HG02884 (cell line): ENCODE measurements at regions not wholly inside any gene's neighbourhood (a gene's known extent, or its start where the extent isn't known, plus 50 kb on each side); places are given as distances from the start of the nearest gene placed in this dataset.
A peak's percentile ranks its signal among the peaks of the same experiment; 100 is the strongest.

Source experiments
- ATAC-seq: cut with Tn5 transposase; IDR thresholded peaks from one replicate; pipeline ENCODE4 v1.9.1; 2021; ENCODE audit warnings: mild to moderate bottlenecking, moderate library complexity; ENCODE audit not compliant: unreplicated experiment

DNA sequence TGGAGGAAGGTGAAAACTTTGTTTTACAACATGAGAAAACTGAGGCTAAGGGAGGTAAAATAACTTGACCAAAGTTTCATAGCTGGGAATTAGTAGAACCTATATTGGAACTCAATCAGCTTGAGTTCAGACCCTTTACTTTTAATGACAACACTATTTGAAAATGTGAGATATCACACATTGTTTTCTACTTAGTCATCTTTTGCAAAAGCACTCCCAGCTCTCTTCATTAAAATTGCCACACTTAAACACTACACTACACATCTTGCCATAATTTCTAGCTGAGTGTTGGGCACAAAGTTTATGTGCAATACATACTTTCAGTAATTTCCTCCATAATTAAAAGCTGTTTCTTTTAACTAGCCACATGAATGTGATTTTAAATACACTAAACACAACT is 230.4 kb upstream of the DCBLD2 start:
- no peak for ATAC-seq

DNA sequence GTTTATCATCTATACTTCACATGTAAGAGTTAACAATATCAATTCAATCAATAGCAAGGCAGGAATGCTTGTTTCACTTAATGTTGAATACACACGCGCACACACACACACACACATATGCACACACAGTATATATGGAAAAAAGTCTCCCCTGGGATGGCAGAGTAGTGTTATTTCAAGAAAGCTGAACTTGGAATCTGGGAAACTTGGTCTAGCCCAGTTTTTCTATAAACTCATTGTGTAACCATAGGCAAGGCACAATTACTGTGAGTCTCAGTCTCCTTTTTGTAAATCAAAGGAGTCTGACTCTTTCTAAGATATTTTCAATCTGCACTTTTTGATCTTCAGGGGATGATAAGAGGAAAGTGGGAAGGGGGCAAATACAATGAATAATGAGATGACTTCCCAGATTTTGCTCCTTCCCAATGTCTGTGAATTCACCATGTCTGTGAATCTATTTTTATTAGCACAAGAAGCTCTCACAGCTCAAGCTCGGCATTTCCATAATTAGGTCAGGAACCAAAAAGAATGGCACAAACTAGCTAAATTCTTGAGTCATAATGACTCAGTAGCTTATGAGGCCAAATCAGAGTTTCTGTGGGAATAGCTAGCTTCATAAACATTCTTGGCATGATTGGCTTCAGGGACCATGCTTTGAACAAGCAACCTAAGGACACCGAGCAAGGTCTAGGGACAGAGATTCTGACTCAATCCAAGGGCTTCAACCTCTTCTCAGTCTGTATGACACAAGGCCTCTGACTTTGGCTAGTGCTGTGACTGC is 227.4 kb upstream of the DCBLD2 start:
- no peak for ATAC-seq

DNA sequence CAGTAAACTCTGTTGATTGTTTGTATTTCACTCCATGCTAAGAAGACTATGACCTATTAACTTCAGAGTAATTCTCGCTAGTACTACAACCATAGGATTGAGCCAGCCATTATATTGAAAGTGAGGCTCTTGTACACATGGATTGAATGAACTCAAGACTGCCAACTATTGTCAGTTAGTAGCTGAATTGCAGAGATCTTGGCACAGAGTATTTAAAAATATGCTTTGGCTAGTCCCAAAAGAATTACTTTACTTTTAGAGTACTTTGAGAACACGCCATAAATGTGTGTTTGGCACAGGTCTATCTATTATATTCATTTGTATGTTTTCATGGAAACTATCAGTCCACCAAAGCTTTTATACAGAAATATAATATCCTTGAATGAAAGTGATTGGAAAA is 226.7 kb upstream of the DCBLD2 start:
- no peak for ATAC-seq

DNA sequence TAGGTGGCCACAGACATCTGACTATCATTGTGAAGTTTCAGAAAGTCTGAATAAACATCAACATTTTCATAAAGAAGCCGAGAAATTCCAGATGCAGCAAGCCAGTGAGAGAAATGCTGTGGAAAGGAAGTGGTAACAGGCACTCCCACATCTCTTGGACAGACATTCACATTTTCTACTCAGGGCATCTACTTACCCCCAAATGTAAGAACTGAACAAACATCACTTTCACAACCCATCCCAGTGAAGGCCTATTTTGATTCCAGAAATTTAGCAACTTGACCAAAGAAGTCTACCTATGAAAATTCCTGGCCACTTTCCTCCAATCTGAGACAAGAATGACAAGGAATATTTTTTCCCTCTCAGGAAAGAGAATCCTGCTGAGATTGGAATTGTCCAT is 224.8 kb upstream of the DCBLD2 start:
- no peak for ATAC-seq

DNA sequence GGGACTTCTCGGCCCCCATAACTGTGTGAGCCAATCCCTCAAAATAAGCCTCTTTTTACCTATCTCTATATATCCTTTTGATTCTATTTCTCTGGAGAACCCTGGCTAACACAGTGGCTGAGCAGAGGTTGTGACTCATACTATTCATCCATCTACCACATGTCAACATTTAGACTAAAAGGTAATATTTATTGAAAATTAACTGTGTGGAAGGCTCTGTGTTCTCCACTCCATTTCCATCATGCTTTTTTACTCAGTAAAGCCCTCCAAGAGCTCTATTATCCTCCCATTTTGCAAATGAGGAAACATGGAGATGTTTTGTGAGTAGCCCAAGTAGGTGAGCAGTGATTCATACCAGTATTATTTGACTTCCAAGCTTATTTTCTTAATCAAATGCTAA is 217.9 kb upstream of the DCBLD2 start:
- ATAC-seq, result no peak

DNA sequence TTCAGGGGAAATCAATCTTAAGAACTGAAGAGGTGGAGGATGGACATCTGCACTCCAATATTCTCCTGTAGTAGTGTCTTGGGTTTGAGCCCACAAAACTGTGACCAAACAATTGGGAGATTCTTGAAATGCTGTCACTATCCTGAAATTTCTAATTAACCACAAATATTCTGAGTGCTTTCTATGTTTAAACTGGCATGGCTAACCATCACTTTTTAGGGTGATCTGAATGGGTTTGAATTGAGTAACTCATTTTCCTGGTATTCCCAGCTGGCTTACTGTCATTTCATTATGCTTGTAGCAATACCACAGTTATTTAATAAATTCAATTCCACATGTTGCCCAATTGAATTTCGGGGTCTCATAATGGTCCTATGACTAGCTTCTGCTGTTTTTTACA is 216.9 kb upstream of the DCBLD2 start:
- no peak for ATAC-seq

DNA sequence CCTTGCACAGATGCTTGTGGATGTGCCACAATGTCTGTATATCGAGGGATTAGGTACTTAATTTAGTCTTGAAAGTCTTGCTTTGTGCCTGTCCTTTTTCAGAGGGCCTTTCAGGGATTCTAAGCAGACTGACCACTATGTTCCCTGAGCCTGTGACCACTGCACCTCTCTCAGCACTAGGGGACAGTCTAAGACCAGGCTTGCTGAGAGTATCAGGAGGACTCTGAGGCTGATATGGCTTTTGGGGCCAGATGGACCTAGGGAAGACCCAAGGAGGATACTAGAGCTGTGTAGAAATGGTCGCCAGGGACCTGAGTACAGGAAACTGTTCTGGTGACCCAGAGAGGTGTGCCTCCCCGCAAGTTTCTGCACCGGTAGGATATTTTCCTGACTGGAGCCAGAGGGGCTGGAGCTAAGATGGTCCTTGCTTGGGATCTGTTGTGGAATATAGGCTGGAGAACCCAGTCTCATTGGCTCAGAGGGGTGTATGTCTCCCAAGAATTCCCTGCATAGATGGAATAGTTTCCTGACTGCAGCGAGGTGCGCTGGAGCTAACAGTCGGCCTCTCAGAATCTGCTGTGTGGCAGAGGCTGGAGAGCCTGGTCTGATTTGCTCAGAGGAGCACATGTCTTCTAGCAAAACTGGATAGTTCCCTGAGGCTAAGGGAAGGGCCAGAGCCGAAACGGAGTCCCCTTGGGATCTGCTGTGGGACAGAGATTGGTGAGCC is 213.2 kb upstream of the DCBLD2 start:
- no peak for ATAC-seq

DNA sequence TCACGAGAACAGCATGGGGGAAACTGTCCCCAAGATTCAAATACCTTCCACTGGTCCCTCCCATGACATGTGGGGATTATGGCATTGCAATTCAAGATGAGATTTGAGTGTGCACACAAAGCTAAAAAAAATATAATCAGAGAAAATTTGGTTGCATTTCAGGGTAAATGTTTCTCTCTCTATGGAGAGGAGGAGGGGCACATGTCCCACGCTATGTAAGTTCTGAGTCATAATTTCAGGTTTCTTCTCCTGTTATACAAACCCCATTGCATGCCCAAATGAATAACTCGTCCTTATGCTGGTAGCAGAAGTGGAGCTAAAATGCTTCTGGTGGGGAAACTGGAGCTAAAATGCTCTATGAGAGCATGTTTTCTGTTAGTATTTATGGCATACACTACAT is 209.7 kb upstream of the DCBLD2 start:
- peak; percentile 63 for ATAC-seq

DNA sequence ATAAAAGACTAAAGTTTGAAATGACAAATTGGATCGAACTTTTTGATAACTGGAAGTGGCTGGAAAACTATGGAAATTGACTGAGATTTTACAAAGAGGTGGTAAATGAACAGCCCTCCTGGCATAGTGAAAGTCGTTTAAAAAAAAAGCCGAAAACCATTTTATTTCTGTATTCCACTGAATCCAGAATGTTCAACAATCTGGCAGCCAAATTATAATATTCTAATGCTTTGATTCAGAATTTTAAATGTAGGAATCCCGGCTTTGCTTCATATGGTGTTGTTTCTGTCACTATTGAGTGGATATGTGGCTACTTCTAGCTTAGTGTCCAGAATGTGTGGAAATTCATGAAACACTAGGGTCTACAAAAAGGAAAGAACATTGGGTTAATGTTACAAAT is 208.9 kb upstream of the DCBLD2 start:
- no peak for ATAC-seq

DNA sequence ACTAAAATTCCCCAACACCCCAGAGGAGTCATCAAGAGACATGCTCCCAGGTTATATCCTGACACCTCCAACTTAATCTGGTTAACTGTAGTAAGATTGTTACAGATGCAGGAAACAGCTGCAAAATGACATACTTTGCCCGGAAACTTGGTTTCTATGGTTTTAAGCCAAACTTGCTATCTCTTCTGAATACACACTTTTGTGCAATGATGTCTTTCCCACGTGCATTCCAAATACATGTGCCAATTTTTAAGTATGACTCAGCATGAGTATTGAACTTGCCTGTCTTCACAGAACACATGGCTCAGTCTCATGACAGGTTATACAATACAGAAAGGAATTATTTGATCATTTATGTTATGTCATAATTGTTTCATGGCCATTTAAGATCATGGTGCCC is 207.0 kb upstream of the DCBLD2 start:
- no peak for ATAC-seq

DNA sequence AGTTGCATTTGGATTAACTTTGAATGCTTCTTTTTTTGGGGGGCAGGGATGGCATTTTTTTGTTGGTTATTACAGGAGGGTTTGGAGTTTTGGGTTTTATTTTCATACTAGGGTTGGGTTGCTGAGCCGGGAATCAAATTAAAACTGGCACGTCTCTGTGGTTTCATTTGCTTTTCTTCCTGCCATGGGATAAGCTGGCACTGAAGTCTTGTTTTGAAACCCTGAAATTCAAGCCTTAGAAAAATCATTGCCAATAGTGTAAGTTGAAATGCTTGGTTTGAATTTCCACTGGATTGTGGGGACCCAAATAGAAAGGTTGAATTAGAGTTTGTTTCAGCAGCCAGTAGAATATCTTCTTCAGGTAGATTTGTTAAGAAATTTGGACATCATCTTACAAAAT is 193.1 kb upstream of the DCBLD2 start:
- no peak for ATAC-seq

DNA sequence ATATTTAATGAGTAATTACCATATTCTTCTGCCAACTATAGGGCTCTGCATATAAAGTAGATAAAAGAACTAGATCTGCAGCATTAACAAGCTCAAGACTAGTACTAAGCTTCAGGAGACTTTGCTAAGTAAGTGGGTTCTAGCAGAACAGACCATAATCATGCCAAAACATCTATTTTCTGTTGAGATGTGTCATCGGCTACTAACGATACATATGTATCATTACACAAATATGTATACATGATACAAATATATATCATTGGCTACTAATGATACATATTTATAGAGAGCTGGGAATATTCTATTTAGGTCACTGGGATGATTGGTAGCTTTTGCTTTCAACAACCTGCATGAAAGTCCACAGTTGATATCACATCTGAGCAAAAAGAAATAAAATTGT is 185.8 kb upstream of the DCBLD2 start:
- ATAC-seq, result no peak

DNA sequence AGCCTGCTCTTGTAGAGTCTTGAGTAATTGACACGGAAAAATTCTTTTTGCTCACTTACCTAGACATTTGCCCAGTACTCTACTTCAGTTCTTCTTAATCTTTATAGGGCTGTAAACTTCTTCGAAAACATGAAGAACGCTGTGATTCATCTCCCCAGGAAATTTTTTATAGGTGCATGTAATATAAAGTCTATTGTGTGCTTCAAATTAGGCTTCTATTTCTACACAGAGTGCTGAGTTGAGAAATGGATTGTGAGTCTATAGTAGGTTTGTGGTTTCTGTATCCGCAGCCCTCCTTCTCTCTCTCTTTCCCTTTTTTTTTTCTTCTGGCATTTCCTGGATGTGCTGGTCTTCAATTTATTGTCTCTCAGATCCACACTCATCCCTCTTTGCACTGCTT is 183.3 kb upstream of the DCBLD2 start:
- no peak for ATAC-seq

DNA sequence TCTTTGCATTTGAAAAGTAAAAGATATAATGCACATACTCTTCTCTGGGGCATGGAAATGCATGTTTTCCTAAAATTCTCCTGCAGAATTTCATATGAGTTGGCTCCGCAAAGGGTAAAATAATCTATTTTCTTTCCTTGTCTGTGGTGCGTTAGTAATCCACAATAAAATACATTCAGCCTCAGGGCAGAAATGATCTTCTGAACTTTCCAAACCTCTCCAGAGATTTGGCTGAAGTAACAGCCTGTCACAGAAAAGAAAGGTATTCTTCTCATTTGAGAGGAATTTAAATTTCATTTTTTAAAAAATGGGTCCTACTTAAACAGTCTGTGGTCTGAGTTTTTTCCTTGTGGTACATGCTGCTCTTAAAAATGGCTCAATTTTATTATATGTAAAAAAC is 182.7 kb upstream of the DCBLD2 start:
- no peak for ATAC-seq

DNA sequence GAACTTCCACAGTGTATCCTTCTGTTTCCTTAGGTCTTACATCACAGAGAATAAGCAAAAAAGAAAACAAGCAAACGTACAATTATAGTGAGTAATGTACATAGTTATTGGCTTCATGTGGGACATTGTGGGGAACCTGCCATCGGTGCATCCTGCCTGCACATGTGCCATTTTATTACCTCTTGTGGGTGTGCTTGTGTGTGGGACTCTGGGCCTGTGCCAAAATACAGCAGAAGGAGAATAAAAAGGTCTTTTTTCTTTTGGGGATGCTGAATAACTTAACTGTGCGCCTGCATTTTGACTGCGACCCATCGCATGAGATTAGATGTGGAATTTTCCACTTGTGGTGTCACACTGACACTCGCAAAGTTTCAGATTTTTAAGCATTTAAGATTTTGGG is 169.6 kb upstream of the DCBLD2 start:
- no peak for ATAC-seq

DNA sequence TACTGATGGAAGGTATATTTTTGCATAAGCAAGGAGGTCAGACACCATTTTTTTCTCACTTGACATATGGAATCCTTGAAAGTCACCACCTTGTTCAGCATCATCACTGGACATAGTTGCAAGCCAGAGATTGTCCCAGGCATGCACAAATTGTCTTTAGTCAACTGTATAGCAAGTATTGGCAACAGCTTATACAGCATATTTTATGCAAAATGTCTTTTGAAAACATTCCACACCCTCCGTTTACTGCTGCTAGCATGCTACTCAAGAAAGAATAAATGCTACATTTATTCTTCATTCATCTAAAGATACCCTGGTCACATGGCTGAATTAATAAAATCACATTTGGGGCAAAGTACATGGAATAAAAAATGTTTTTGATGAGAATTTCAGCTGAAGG is 168.5 kb upstream of the DCBLD2 start:
- no peak for ATAC-seq

DNA sequence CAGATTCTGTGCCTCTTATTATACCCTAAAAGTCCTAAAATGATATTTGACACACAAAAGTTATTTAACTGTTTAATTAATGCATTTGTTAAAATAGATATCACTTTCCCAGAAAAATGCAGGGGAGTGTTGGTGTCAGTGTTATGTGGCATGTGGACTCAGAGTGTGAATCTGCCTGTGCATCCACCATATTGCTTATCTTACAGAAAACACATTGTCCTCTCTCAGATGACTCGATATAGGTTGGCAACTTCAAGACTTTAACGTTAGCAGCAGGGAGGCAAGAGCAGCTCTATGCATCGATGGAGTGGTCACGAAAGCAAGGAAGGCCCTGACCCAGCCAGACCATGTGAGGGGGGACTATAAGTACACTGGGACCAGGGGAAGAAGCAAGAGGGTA is 165.4 kb upstream of the DCBLD2 start:
- ATAC-seq, result no peak

DNA sequence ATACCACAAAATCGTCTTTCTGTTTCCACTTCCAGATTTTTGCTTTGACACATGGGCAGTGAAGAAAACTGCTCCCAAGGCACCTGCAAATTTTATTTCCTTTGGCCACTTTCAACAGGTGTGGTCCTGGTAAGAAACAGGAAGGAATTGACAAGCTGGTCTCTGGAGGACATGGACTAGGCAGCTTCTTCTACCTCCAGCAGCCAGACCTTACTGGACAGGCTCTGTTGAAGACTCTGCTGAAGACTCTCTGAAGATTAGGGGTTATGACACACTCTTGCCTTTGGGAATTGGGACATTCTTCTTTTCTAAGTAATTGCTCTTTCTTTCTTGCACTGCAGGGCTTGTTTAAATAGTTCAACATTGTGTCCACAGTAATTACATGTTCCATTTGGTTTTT is 147.7 kb upstream of the DCBLD2 start:
- ATAC-seq, result no peak

DNA sequence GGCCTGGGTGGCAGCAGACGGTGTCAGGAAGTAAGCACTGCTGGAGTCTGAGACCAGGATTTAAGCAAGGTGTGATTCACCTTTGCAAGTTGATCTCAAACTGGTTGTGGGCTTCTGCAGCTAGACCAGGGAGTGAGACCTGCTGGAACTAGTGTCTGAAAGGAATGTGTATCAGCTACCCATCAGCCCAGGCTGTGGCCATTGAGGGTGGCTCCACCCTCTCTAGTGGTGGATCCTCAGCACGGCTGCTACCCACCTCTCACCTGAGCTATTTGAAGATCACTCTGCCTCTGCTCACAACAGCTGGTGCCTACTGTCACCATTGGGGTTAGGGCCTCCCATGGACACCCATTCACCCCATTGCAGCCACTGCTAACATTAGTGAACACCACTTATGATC is 140.3 kb upstream of the DCBLD2 start:
- no peak for ATAC-seq

DNA sequence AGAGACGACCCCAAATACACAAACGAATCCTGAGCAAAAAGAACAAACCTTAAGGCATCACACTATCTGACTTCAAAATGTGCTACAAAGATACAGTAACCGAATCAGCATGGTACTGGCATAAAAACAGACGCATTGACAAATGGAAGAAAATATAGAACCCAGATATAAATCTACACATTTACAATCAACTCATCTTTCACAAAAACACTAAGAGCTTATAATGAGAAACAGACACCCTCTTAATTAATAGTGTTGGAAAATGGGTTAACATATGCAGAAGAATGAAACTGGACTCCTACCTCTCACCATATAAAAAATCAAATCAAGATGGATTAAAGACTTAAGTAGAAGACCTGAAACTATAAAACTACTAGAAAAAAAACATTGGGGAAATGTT is 130.3 kb upstream of the DCBLD2 start:
- ATAC-seq, result no peak

DNA sequence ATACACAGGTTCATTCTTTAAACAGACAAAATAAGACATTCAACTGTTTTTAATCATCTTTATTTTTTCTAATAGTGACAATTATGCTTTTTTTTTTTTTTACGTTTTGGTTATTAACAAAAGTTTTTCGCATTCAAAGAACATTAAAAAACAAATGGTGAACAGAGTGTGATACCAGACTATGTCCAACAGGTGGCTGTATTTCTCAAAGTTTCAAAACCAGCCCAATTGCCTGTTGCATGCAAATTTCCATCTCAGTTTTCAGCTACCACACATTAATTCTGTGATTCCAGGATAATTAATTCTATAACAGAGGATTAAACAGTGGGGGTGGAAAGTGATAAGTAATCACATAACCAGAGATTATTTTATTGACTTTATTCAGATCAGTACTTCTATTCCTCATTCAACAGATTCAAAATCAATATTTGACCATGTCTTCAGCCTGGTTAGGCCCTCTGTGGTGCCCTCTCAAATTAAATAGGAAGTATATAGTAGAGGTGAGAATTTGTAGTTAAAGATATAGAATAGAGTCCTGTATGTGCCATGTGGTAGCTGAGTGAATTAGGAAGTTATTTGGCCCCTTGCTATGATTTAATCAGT is 122.2 kb upstream of the DCBLD2 start:
- ATAC-seq, result peak; percentile 87

DNA sequence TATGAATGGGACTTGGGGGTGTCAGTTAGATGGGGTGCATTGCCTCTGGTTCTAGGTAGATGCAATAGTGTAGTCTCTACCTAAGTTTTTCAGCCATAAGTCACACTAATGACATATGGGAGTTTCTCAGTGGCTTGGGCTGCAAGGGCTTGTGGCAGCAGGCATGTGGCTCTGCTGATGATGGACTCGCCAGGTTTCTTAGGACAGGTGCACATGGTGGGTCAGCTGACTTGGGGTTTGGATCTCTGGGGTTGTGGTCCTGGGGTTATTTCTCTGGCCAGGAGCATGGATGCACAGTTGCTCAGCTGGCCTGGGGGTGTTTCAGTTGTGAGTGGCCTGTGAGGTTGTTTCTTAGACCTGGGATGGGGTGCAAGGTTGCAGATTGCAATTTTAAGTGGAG is 120.0 kb upstream of the DCBLD2 start:
- no peak for ATAC-seq
